ENCODE measurements at regions not wholly inside any gene's neighbourhood (a gene's known extent, or its start where the extent isn't known, plus 50 kb on each side); places are given as distances from the start of the nearest gene placed in this dataset.

GRCh38 chr10:71028066-71028465 lies 139.7 kb upstream of the PCBD1 start:
- no peak overlapping the region for H3K9ac ChIP-seq (ENCODE audit: low read length)
- TF ChIP-seq SIN3A (IDR thresholded peaks at IDR 0.05; ENCODE audit: low read depth) (no peak), EZH2phosphoT487 (IDR thresholded peaks at IDR 0.05; ENCODE audit: borderline replicate concordance) (no peak), RAD21 (IDR thresholded peaks at IDR 0.05; ENCODE audit: low read depth) (no peak), CEBPB (IDR thresholded peaks at IDR 0.05; ENCODE audit: low read depth) (no peak), CBX3 (IDR thresholded peaks at IDR 0.05; ENCODE audit: low read depth) (no peak), ZFX (IDR thresholded peaks at IDR 0.05) (no peak), EGR1 (IDR thresholded peaks at IDR 0.05; ENCODE audit: low read depth) (no peak), ZNF274 (IDR thresholded peaks at IDR 0.05; ENCODE audit: low read depth, low read length) (no peak), SP1 (IDR thresholded peaks at IDR 0.05; ENCODE audit: low read depth) (no peak), POLR2AphosphoS5 (IDR thresholded peaks at IDR 0.05; ENCODE audit: low read depth, low read length) (no peak), YY1 (IDR thresholded peaks at IDR 0.05; ENCODE audit: extremely low read depth, insufficient replicate concordance, low read depth, low read length) (no peak)
- no peak overlapping the region for H3K4me2 ChIP-seq (ENCODE audit: low read length)
- BruUV-seq (replicated peaks) = no TSS peak
- H4K20me1 ChIP-seq (ENCODE audit: insufficient read depth) = no peaks in the 10 kb centered on the region
- DNase-seq (ENCODE audit: low read depth, low spot score) (no peak), ATAC-seq (no peak)
- no peaks in the 10 kb centered on the region for H3K9me2 ChIP-seq (ENCODE audit: insufficient read depth)
- ChIA-PET POLR2A (no interaction called here), CTCF (no interaction called here), RAD21 (ENCODE audit: low non-redundant PET in 1 of 2, low total read pairs in 2 of 2, uncharacterized antibody in 2 of 2, unreplicated experiment in 2 of 2) (no interaction called here)
- H2AFZ ChIP-seq (ENCODE audit: low read depth, low read length, poor library complexity, severe bottlenecking) = no peak overlapping the region
- H3K36me3 ChIP-seq (ENCODE audit: control insufficient read depth in 1 of 2, insufficient read depth in 2 of 2, low read length in 2 of 2) = no peaks in the 10 kb centered on the region
- H3K79me2 ChIP-seq (ENCODE audit: insufficient read depth, low read length) = no peaks in the 10 kb centered on the region
- no peaks in the 10 kb centered on the region for H3K4me1 ChIP-seq (ENCODE audit: control insufficient read depth in 1 of 2, insufficient read depth in 2 of 2, low read length in 2 of 2)
- H3K9me3 ChIP-seq (ENCODE audit: control insufficient read depth in 1 of 2, insufficient read depth in 1 of 2, low read depth in 1 of 2, low read length in 2 of 2) = no peaks in the 10 kb centered on the region
- H3K4me3 ChIP-seq (replicated peaks in 1 of 2; ENCODE audit: low read depth in 1 of 2, low read length in 2 of 2) = no peak overlapping the region
- H3K27ac ChIP-seq (ENCODE audit: low read depth, low read length) = no peak overlapping the region
- peaks cover 11% of the 10 kb centered on the region; the same call in 1 of the 2 replicates for H3K27me3 ChIP-seq (ENCODE audit: insufficient read depth, low read length)
- intact Hi-C loops (cut with micrococcal nuclease) = no loop called here

DNA sequence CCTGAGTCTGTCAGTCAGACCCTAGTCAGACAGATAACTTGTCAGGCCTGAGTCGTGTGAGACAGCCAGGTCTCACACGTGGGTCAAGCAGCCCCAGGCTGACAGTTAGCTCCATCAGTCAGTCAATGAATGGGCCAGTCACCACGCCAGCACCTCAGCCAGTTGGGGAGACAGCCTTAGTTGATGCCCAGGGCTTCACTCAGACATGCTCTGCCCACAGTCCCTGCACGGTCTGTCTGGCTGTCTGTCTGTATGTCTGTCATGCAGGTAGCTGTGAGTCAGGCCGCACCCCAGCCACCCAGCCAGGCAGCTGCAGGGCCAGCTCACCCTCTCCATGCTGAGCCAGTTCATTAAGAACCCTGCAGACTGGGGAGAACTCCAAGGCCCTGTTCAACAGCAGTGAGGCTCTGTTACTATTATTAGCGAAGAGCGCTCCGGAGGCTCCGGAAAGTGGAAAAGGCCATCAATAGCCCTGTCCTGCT lies 141.1 kb upstream of the PCBD1 start:
- POLR2A ChIA-PET = no interaction called here
- no peak for TF ChIP-seq TCF7L2 (IDR thresholded peaks at IDR 0.05; ENCODE audit: borderline replicate concordance, extremely low read depth, insufficient read depth, insufficient read length)
- no peak for TF ChIP-seq POLR2A (IDR thresholded peaks at IDR 0.05; ENCODE audit: borderline replicate concordance, extremely low read depth, insufficient read depth, insufficient read length)
- TF ChIP-seq ELF1 (IDR thresholded peaks at IDR 0.05; ENCODE audit: borderline replicate concordance, low read depth) = no peak
- TF ChIP-seq SIN3A (IDR thresholded peaks at IDR 0.05; ENCODE audit: low read depth) = no peak
- TF ChIP-seq EGR1 (IDR thresholded peaks at IDR 0.05; ENCODE audit: low read depth) = no peak
- TF ChIP-seq, protein P1, sequence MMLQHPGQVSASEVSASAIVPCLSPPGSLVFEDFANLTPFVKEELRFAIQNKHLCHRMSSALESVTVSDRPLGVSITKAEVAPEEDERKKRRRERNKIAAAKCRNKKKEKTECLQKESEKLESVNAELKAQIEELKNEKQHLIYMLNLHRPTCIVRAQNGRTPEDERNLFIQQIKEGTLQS (IDR thresholded peaks at IDR 0.05) = no peak
- no peak for TF ChIP-seq EZH2 (IDR thresholded peaks at IDR 0.05)
- TF ChIP-seq ZFX (IDR thresholded peaks at IDR 0.05) = no peak
- no peak for TF ChIP-seq RAD21 (IDR thresholded peaks at IDR 0.05; ENCODE audit: low read depth)
- TF ChIP-seq YY1 (IDR thresholded peaks at IDR 0.05; ENCODE audit: extremely low read depth, insufficient replicate concordance, low read depth, low read length) = no peak
- DNase-seq (ENCODE audit: low read depth, low spot score) = no peak

More for the DNA sequence above, 141.1 kb upstream of the PCBD1 start:
- H3K27me3 ChIP-seq (ENCODE audit: insufficient read depth, low read length) = peaks cover 11% of the 10 kb centered on the region; the same call in 1 of the 2 replicates
- intact Hi-C loops (cut with micrococcal nuclease) = no loop called here
- no peaks in the 10 kb centered on the region for H3K9me2 ChIP-seq (ENCODE audit: insufficient read depth)
- no peaks in the 10 kb centered on the region for H4K20me1 ChIP-seq (ENCODE audit: insufficient read depth)
- H3K4me3 ChIP-seq (replicated peaks in 1 of 2; ENCODE audit: low read depth in 1 of 2, low read length in 2 of 2) = no peak overlapping the region
- BruUV-seq (replicated peaks) = no TSS peak
- no peaks in the 10 kb centered on the region for H3K36me3 ChIP-seq (ENCODE audit: control insufficient read depth in 1 of 2, insufficient read depth in 2 of 2, low read length in 2 of 2)
- H2AFZ ChIP-seq (ENCODE audit: low read depth, low read length, poor library complexity, severe bottlenecking) = no peak overlapping the region
- CTCF ChIA-PET = no interaction called here
- H3K9me3 ChIP-seq (ENCODE audit: control insufficient read depth in 1 of 2, insufficient read depth in 1 of 2, low read depth in 1 of 2, low read length in 2 of 2) = no peaks in the 10 kb centered on the region
- no peak overlapping the region for H3K9ac ChIP-seq (ENCODE audit: low read length)
- H3K4me1 ChIP-seq (ENCODE audit: control insufficient read depth in 1 of 2, insufficient read depth in 2 of 2, low read length in 2 of 2) = no peaks in the 10 kb centered on the region
- H3K4me2 ChIP-seq (ENCODE audit: low read length) = no peak overlapping the region
- no peak for ATAC-seq
- H3K79me2 ChIP-seq (ENCODE audit: insufficient read depth, low read length) = no peaks in the 10 kb centered on the region
- no peak overlapping the region for H3K27ac ChIP-seq (ENCODE audit: low read depth, low read length)
- RAD21 ChIA-PET (ENCODE audit: low non-redundant PET in 1 of 2, low total read pairs in 2 of 2, uncharacterized antibody in 2 of 2, unreplicated experiment in 2 of 2) = no interaction called here

All from HCT116 (cell line).